Prostate gland (tissue), 2 donors: ENCODE measurements at regions not wholly inside any gene's neighbourhood (a gene's known extent, or its start where the extent isn't known, plus 50 kb on each side); places are given as distances from the start of the nearest gene placed in this dataset.

Experiments used
- CTCF ChIP-seq, 4 experiments: fragments of 200-600 bp in 2 of 4; fragments of 450-650 bp in 2 of 4; sonication (generic) in 2 of 4; IDR thresholded peaks; 1 replicate in 3 of 4; 2 replicates in 1 of 4; pipeline ENCODE4 v1.5.1; 2016 to 2019; ENCODE audit warnings: antibody characterized with exemption in 4 of 4, mild to moderate bottlenecking in 2 of 4, moderate library complexity in 2 of 4
- POLR2A ChIP-seq: fragments of 450-650 bp; IDR thresholded peaks from one replicate; pipeline ENCODE4 v1.6.1; 2016; ENCODE audit warnings: antibody characterized with exemption, mild to moderate bottlenecking

- no peak for TF ChIP-seq POLR2A
- no peak for TF ChIP-seq CTCF (IDR thresholded peaks at IDR 0.05)
Observed at GRCh38 chr6:168225471-168225911, 94.1 kb downstream of the DACT2 start.
